ENCODE measurements at regions not wholly inside any gene's neighbourhood (a gene's known extent, or its start where the extent isn't known, plus 50 kb on each side); places are given as distances from the start of the nearest gene placed in this dataset.
"Not testable (repeated sequence)": the region's sequence is repeated elsewhere in the genome, so short reads cannot be mapped to it uniquely, and the experiment has no call there.

GRCh38 chr7:150000780-150001599 lies 127.2 kb downstream of the ATP6V0E2 start:
- not testable (repeated sequence) for DNase-seq

- DNase-seq = no peak
Measured at GRCh38 chr7:150003304-150003810, 129.6 kb downstream of the ATP6V0E2 start.

GRCh38 chr7:150003973-150004372 lies 130.2 kb downstream of the ATP6V0E2 start:
- DNase-seq = not testable (repeated sequence)

- not testable (repeated sequence) for DNase-seq
Measured at GRCh38 chr7:150004843-150005242, 131.1 kb downstream of the ATP6V0E2 start.

- peak; percentile 20 for DNase-seq
Measured at GRCh38 chr7:150009620-150010303, 136.0 kb downstream of the ATP6V0E2 start.

- DNase-seq = not testable (repeated sequence)
Measured at GRCh38 chr7:150016651-150017189, 143.0 kb downstream of the ATP6V0E2 start.

- DNase-seq = not testable (repeated sequence)
Measured at GRCh38 chr7:150020210-150020609, 146.4 kb downstream of the ATP6V0E2 start.

- DNase-seq = not testable (repeated sequence)
Measured at GRCh38 chr7:150024550-150025490, 151.1 kb downstream of the ATP6V0E2 start.

GRCh38 chr7:150025802-150026201 lies 152.0 kb downstream of the ATP6V0E2 start:
- DNase-seq = not testable (repeated sequence)

GRCh38 chr7:150028344-150029012 lies 154.7 kb downstream of the ATP6V0E2 start:
- not testable (repeated sequence) for DNase-seq

- not testable (repeated sequence) for DNase-seq
Measured at GRCh38 chr7:150029013-150029389, 155.2 kb downstream of the ATP6V0E2 start.

GRCh38 chr7:150031733-150032132 lies 158.0 kb downstream of the ATP6V0E2 start:
- DNase-seq = not testable (repeated sequence)

- not testable (repeated sequence) for DNase-seq
Measured at GRCh38 chr7:150033711-150034110, 159.9 kb downstream of the ATP6V0E2 start.

- not testable (repeated sequence) for DNase-seq
Measured at GRCh38 chr7:150035769-150036168, 162.0 kb downstream of the ATP6V0E2 start.

- not testable (repeated sequence) for DNase-seq
Measured at GRCh38 chr7:150039061-150039460, 165.3 kb downstream of the ATP6V0E2 start.

GRCh38 chr7:150042281-150042680 lies 168.5 kb downstream of the ATP6V0E2 start:
- DNase-seq = not testable (repeated sequence)

- DNase-seq = not testable (repeated sequence)
Measured at GRCh38 chr7:150044771-150045170, 171.0 kb downstream of the ATP6V0E2 start.

GRCh38 chr7:150045596-150045995 lies 171.8 kb downstream of the ATP6V0E2 start:
- not testable (repeated sequence) for DNase-seq

GRCh38 chr7:150046290-150047194 lies 172.8 kb downstream of the ATP6V0E2 start:
- DNase-seq = not testable (repeated sequence)

GRCh38 chr7:150047329-150047728 lies 173.6 kb downstream of the ATP6V0E2 start:
- not testable (repeated sequence) for DNase-seq

All from DMS79 treated with DMSO at 0.1 percent for 48 hours (cell line).